GM21576 (cell line): ENCODE measurements at regions not wholly inside any gene's neighbourhood (a gene's known extent, or its start where the extent isn't known, plus 50 kb on each side); places are given as distances from the start of the nearest gene placed in this dataset.

Experiments used
- ATAC-seq: cut with Tn5 transposase; IDR thresholded peaks from one replicate; pipeline ENCODE4 v1.9.1; 2021; ENCODE audit warnings: mild to moderate bottlenecking, moderate library complexity; ENCODE audit not compliant: unreplicated experiment

- ATAC-seq: no peak
Measured at GRCh38 chr15:36491912-36492311, 87.5 kb upstream of the CDIN1 start.

- ATAC-seq: no peak
Measured at GRCh38 chr15:36495456-36495991, 83.9 kb upstream of the CDIN1 start.

GRCh38 chr15:36497901-36498300 is 81.5 kb upstream of the CDIN1 start:
- ATAC-seq: no peak

- ATAC-seq: no peak
Measured at GRCh38 chr15:36498401-36498800, 81.0 kb upstream of the CDIN1 start.

- no peak for ATAC-seq
Measured at GRCh38 chr15:36498916-36499315, 80.5 kb upstream of the CDIN1 start.

GRCh38 chr15:36499412-36500389 is 79.7 kb upstream of the CDIN1 start:
- no peak for ATAC-seq

GRCh38 chr15:36501063-36501678 is 78.3 kb upstream of the CDIN1 start:
- peak; percentile 71 for ATAC-seq

GRCh38 chr15:36502509-36502908 is 76.9 kb upstream of the CDIN1 start:
- ATAC-seq: no peak

GRCh38 chr15:36506733-36507356 is 72.6 kb upstream of the CDIN1 start:
- no peak for ATAC-seq

- ATAC-seq: no peak
Measured at GRCh38 chr15:36507458-36507857, 72.0 kb upstream of the CDIN1 start.

- ATAC-seq: no peak
Measured at GRCh38 chr15:36511594-36511993, 67.8 kb upstream of the CDIN1 start.

GRCh38 chr15:36517758-36518157 is 61.7 kb upstream of the CDIN1 start:
- ATAC-seq: no peak

- no peak for ATAC-seq
Measured at GRCh38 chr15:36519067-36519466, 60.4 kb upstream of the CDIN1 start.

GRCh38 chr15:36525430-36525829 is 54.0 kb upstream of the CDIN1 start:
- no peak for ATAC-seq

GRCh38 chr15:36527235-36528162 is 51.9 kb upstream of the CDIN1 start:
- no peak for ATAC-seq

- no peak for ATAC-seq
Measured at GRCh38 chr15:36529296-36530011, 50.0 kb upstream of the CDIN1 start.
